ENCODE measurements at regions not wholly inside any gene's neighbourhood (a gene's known extent, or its start where the extent isn't known, plus 50 kb on each side); places are given as distances from the start of the nearest gene placed in this dataset.
A peak's percentile ranks its signal among the peaks of the same experiment; 100 is the strongest.
"Not testable (repeated sequence)": the region's sequence is repeated elsewhere in the genome, so short reads cannot be mapped to it uniquely, and the experiment has no call there.

DNA sequence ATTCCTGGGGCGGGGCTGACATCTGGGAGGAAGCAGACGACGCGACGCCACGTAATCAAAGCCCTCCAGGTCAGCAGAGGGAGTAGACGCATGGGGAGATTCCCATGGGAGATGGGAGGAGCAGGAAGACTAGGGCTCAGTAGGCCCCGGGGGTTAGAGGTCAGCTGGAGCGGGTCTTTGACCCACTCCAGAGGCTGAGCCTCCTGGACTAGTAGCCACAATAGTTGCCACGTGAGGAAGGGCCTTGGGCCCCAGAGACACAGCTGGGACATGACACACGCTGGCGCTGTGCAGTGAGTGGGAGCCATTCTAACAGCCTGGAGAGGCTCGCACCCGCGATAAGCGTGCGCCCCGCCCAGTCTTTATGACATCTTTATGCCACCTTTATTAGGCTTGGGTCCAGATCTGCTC lies 95.7 kb upstream of the AMZ2 start:
- peak; percentile 73 for DNase-seq
- TF ChIP-seq EP300 (IDR thresholded peaks at IDR 0.05; ENCODE audit: low read depth) (no peak), POLR2A (IDR thresholded peaks at IDR 0.05) (no peak), POLR2AphosphoS5 (IDR thresholded peaks at IDR 0.05) (no peak)
- TF ChIP-seq, protein P1, sequence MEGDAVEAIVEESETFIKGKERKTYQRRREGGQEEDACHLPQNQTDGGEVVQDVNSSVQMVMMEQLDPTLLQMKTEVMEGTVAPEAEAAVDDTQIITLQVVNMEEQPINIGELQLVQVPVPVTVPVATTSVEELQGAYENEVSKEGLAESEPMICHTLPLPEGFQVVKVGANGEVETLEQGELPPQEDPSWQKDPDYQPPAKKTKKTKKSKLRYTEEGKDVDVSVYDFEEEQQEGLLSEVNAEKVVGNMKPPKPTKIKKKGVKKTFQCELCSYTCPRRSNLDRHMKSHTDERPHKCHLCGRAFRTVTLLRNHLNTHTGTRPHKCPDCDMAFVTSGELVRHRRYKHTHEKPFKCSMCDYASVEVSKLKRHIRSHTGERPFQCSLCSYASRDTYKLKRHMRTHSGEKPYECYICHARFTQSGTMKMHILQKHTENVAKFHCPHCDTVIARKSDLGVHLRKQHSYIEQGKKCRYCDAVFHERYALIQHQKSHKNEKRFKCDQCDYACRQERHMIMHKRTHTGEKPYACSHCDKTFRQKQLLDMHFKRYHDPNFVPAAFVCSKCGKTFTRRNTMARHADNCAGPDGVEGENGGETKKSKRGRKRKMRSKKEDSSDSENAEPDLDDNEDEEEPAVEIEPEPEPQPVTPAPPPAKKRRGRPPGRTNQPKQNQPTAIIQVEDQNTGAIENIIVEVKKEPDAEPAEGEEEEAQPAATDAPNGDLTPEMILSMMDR (IDR thresholded peaks at IDR 0.05) = no peak
- Histone ChIP-seq H3K36me3 (no peaks in the 10 kb centered on the region), H3K9me3 (no peaks in the 10 kb centered on the region), H3K27me3 (no peaks in the 10 kb centered on the region), H3K27ac (peak overlapping the region in 1 of 4 donors; percentile 12), H3K4me3 (peak overlapping the region in 1 of 4 donors; percentile 26), H3K4me1 (no peaks in the 10 kb centered on the region)
- in situ Hi-C loops (cut with MboI; ENCODE audit: low pct_ligation_motif_present in 1 of 4, low pct_unique_long_range_greater_than_20kb in 1 of 4, low sequenced_read_pairs in 3 of 4) (loop anchor here in 2 of 4 donors (25.0 kb wide), 2 partner anchors 310 to 610 kb away; partner anchors contain the start of gene WIPI1 (in 1 of the 2)), intact Hi-C loops (cut with DNase I; ENCODE audit: low total_unique reads) (no loop called here)
- 70% methylated on average over 18 of the region's 18 CpGs; no CpG with 5 or more reads in 1 of the 2 donors for WGBS, 2 donors (ENCODE audit: low coverage in 1 of 2)

DNA sequence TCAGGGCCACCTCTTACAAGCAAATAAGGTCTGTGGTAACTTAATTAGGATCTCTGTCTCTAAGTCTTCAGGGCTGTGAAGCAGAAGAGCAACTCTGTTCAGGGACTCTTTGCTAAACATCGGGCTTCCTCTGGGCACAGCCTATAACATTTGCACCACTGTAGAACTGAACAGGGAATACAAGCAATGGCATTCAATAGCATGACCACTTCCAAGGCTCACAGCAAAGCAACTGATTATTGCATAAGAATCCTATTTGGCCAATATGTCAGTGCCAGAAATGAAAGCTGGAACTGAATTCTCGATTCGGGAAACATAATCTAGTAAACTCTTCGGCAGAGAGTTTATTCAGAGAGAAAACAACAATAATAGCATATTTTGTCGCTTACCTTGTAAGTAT lies 92.2 kb upstream of the AMZ2 start:
- in situ Hi-C loops (cut with MboI; ENCODE audit: low pct_ligation_motif_present in 1 of 4, low pct_unique_long_range_greater_than_20kb in 1 of 4, low sequenced_read_pairs in 3 of 4) = loop anchor here in 2 of 4 donors (25.0 kb wide), 2 partner anchors 307 to 607 kb away; partner anchors contain the start of gene WIPI1 (in 1 of the 2)
- 93 to 98% methylated on average over 5 of the region's 5 CpGs for WGBS, 2 donors (ENCODE audit: low coverage in 1 of 2)

DNA sequence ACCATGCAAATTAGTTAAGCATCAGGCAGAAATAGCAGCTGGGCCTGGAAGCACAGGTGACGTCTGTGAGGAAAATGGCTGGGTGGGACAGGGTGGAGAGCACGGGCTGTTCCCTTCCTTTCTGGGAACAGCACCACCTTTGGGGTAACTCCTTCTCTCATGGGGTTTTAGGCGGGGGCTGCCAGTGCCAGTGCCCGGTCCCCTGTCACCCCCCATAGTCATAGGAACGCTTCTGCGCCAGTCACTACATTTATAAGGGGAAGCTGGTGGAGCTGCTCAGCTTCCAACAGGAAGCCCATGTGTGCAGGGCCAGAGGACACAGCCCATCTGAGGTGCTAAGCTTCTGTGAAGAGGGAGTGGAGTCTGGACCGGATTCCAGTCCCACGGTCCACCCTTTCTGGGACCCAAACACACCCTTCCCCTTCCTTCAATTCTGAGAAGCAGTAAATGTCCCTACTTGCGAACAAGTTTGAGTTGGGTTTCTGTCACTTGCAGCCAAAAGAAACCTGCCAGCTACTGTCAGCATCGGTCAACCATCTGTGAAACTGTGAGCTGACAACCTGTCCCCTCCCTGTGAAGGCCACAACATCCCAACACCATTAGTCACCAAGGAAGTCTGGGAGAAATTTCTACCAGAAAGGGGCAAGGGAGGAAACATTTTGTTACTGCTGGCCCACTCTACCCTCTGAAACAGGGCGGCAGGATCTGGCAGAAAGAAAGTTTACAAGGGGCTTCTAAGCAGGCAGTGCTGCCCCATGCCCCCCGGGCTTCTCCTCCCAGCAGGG lies 86.0 kb upstream of the AMZ2 start:
- TF ChIP-seq, protein P1 (IDR thresholded peaks at IDR 0.05) = no peak
- TF ChIP-seq POLR2A (IDR thresholded peaks at IDR 0.05) (no peak), POLR2AphosphoS5 (IDR thresholded peaks at IDR 0.05) (no peak), EP300 (IDR thresholded peaks at IDR 0.05; ENCODE audit: low read depth) (no peak)
- Histone ChIP-seq H3K4me3 (no peak overlapping the region), H3K4me1 (no peaks in the 10 kb centered on the region), H3K36me3 (no peaks in the 10 kb centered on the region), H3K27me3 (no peaks in the 10 kb centered on the region), H3K27ac (no peak overlapping the region), H3K9me3 (no peaks in the 10 kb centered on the region)
- 60 to 88% methylated on average over 1 to 12 of the region's 12 CpGs for WGBS, 2 donors (ENCODE audit: low coverage in 1 of 2)
- DNase-seq = no peak
- in situ Hi-C loops (cut with MboI; ENCODE audit: low pct_ligation_motif_present in 1 of 4, low pct_unique_long_range_greater_than_20kb in 1 of 4, low sequenced_read_pairs in 3 of 4) (loop anchor here in 2 of 4 donors (25.0 kb wide), 2 partner anchors 300 to 600 kb away; partner anchors contain the start of gene WIPI1 (in 1 of the 2)), intact Hi-C loops (cut with DNase I; ENCODE audit: low total_unique reads) (no loop called here)

More for the DNA sequence above, 92.2 kb upstream of the AMZ2 start:
- Histone ChIP-seq H3K27ac (no peak overlapping the region), H3K4me1 (no peaks in the 10 kb centered on the region), H3K4me3 (no peak overlapping the region), H3K27me3 (no peaks in the 10 kb centered on the region), H3K9me3 (no peaks in the 10 kb centered on the region), H3K36me3 (no peaks in the 10 kb centered on the region)
- intact Hi-C loops (cut with DNase I; ENCODE audit: low total_unique reads) = no loop called here
- no peak for DNase-seq
- TF ChIP-seq, protein P1 (IDR thresholded peaks at IDR 0.05) = no peak
- TF ChIP-seq POLR2A (IDR thresholded peaks at IDR 0.05) (no peak), POLR2AphosphoS5 (IDR thresholded peaks at IDR 0.05) (no peak), EP300 (IDR thresholded peaks at IDR 0.05; ENCODE audit: low read depth) (no peak)

DNA sequence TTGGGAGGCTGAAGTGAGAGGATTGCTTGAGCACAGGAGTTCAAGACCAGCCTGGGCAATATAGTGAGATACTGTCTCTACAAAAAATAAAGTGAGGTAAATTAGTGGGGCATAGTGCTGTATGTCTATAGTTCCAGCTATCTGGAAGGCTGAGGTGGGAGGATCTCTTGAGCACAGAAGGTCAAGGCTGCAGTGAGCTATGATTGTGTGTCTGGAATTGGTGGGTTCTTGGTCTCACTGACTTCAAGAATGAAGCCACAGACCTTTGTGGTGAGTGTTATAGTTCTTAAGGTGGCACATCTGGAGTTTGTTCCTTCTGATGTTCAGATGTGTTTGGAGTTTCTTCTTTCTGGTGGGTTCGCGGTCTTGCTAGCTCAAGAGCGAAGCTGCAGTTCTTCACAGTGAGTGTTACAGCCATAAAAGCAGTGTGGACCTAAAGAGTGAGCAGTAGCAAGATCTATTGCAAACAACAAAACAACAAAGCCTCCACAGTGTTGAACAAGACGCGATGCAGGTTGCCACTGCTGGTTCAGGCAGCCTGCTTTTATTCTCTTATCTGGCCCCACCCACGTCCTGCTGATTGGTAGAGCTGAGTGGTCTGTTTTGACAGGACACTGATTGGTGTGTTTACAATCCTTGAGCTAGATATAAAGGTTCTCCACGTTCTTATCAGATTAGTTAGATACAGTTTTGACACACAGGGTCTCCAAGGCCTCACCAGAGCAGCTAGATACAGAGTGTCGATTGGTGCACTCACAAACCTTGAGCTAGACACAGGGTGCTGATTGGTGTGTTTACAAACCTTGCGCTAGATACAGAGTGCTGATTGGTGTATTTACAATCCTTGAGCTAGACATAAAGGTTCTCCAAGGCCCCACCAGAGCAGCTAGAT lies 79.3 kb upstream of the AMZ2 start:
- WGBS, 2 donors (ENCODE audit: low coverage in 1 of 2) = 0 to 74% methylated on average over 1 to 9 of the region's 9 CpGs
- H3K27me3 ChIP-seq; H3K36me3 ChIP-seq; intact Hi-C loops (cut with DNase I; ENCODE audit: low total_unique reads); H3K4me1 ChIP-seq; H3K4me3 ChIP-seq; DNase-seq; H3K9me3 ChIP-seq; H3K27ac ChIP-seq: not testable (repeated sequence)
- in situ Hi-C loops (cut with MboI; ENCODE audit: low pct_ligation_motif_present in 1 of 4, low pct_unique_long_range_greater_than_20kb in 1 of 4, low sequenced_read_pairs in 3 of 4) = loop anchor here in 2 of 4 donors (25.0 kb wide), 2 partner anchors 294 to 594 kb away; partner anchors contain the start of gene WIPI1 (in 1 of the 2)

DNA sequence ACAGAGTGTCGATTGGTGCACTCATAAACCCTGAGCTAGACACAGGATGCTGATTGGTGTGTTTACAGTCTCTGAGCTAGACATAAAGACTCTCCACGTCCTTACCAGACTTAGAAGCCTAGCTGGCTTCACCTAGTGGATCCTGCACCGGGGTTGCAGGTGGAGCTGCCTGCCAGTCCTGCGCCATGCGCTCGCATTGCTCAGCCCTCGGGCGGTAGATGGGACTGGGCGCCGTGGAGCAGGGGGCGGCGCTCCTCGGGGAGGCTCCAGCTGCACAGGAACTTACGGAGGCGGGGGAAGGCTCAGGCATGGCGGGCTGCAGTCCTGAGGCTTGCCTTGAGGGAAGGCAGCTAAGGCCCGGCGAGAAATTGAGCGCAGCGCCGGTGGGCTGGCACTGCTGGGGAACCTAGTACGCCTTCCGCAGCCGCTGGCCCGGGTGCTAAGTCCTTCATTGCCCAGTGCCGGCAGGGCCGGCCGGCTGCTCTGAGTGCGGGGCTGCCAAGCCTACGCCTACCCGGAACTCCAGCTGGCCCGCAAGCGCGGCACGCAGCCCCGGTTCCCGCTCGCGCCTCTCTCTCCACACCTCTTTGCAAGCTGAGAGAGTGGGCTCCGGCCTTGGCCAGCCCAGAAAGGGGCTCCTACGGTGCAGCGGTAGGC lies 78.5 kb upstream of the AMZ2 start:
- H3K27me3 ChIP-seq; H3K9me3 ChIP-seq; DNase-seq; H3K36me3 ChIP-seq; H3K4me1 ChIP-seq; H3K4me3 ChIP-seq; intact Hi-C loops (cut with DNase I; ENCODE audit: low total_unique reads); H3K27ac ChIP-seq: not testable (repeated sequence)
- WGBS, 2 donors (ENCODE audit: low coverage in 1 of 2) = 96% methylated on average over 37 of the region's 42 CpGs; no CpG with 5 or more reads in 1 of the 2 donors
- in situ Hi-C loops (cut with MboI; ENCODE audit: low pct_ligation_motif_present in 1 of 4, low pct_unique_long_range_greater_than_20kb in 1 of 4, low sequenced_read_pairs in 3 of 4) = loop anchor here in 2 of 4 donors (25.0 kb wide), 2 partner anchors 293 to 593 kb away; partner anchors contain the start of gene WIPI1 (in 1 of the 2)
